HepG2 (cell line): ENCODE measurements at regions not wholly inside any gene's neighbourhood (a gene's known extent, or its start where the extent isn't known, plus 50 kb on each side); places are given as distances from the start of the nearest gene placed in this dataset.

Experiments
- CHD2 ChIP-seq: IDR thresholded peaks from 2 replicates; pipeline ENCODE4 v1.6.1; 2011; ENCODE audit warnings: low read depth, low read length, improper control_type of control experiment
- FOSL1 ChIP-seq: sonication (generic); formaldehyde crosslinking; IDR thresholded peaks from 2 replicates; pipeline ENCODE4 v1.9.0; 2021; ENCODE audit warnings: missing genetic modification reagents, borderline replicate concordance
- HDAC2 ChIP-seq: sonication (generic); formaldehyde crosslinking; IDR thresholded peaks from 2 replicates; pipeline ENCODE4 v1.4.0; 2020; ENCODE audit warnings: missing genetic modification reagents
- MXI1 ChIP-seq: IDR thresholded peaks from 3 replicates; pipeline ENCODE4 v1.6.1; 2012; ENCODE audit warnings: low read depth, low read length, inconsistent platforms, borderline replicate concordance
- RXRB ChIP-seq: IDR thresholded peaks from 2 replicates; pipeline ENCODE4 v1.6.1; 2016; ENCODE audit warnings: borderline replicate concordance, missing genetic modification reagents, missing compliant biosample characterization
- ZC3H4 ChIP-seq: sonication (generic); formaldehyde crosslinking; IDR thresholded peaks from 2 replicates; pipeline ENCODE4 v1.4.0; 2020; ENCODE audit warnings: missing genetic modification reagents, borderline replicate concordance
- ZZZ3 ChIP-seq: sonication (generic); formaldehyde crosslinking; IDR thresholded peaks from 2 replicates; pipeline ENCODE4 v1.4.0; 2020; ENCODE audit warnings: missing genetic modification reagents, mild to moderate bottlenecking, borderline replicate concordance
- TF ChIP-seq, protein P1 (sequence below): sonication (generic); formaldehyde crosslinking; IDR thresholded peaks from 2 replicates; pipeline ENCODE4 v1.5.0; 2020; ENCODE audit warnings: mild to moderate bottlenecking, missing genetic modification reagents, moderate library complexity
- TF ChIP-seq, protein P2 (sequence below): sonication (generic); formaldehyde crosslinking; IDR thresholded peaks from 2 replicates; pipeline ENCODE4 v1.8.1; 2023; ENCODE audit warnings: mild to moderate bottlenecking, missing genetic modification reagents, borderline replicate concordance

GRCh38 chr9:87229108-87229507 is 268.6 kb upstream of the DAPK1 start:
- no peak for TF ChIP-seq HDAC2 (CRISPR knock-in tag)
- no peak for TF ChIP-seq ZC3H4 (CRISPR knock-in tag)
- TF ChIP-seq ZZZ3 (CRISPR knock-in tag), result no peak
- TF ChIP-seq, protein P1, sequence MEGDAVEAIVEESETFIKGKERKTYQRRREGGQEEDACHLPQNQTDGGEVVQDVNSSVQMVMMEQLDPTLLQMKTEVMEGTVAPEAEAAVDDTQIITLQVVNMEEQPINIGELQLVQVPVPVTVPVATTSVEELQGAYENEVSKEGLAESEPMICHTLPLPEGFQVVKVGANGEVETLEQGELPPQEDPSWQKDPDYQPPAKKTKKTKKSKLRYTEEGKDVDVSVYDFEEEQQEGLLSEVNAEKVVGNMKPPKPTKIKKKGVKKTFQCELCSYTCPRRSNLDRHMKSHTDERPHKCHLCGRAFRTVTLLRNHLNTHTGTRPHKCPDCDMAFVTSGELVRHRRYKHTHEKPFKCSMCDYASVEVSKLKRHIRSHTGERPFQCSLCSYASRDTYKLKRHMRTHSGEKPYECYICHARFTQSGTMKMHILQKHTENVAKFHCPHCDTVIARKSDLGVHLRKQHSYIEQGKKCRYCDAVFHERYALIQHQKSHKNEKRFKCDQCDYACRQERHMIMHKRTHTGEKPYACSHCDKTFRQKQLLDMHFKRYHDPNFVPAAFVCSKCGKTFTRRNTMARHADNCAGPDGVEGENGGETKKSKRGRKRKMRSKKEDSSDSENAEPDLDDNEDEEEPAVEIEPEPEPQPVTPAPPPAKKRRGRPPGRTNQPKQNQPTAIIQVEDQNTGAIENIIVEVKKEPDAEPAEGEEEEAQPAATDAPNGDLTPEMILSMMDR (CRISPR knock-in tag), result no peak
- TF ChIP-seq RXRB (CRISPR knock-in tag), result no peak
- no peak for TF ChIP-seq MXI1
- TF ChIP-seq FOSL1 (CRISPR knock-in tag), result no peak
- no peak for TF ChIP-seq CHD2
- TF ChIP-seq, protein P2, sequence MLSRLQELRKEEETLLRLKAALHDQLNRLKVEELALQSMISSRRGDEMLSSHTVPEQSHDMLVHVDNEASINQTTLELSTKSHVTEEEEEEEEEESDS (CRISPR knock-in tag), result no peak
